Prostate gland (tissue), 2 donors: ENCODE measurements at regions not wholly inside any gene's neighbourhood (a gene's known extent, or its start where the extent isn't known, plus 50 kb on each side); places are given as distances from the start of the nearest gene placed in this dataset.

Experiments
- CTCF ChIP-seq, 4 experiments: fragments of 200-600 bp in 2 of 4; fragments of 450-650 bp in 2 of 4; sonication (generic) in 2 of 4; IDR thresholded peaks; 1 replicate in 3 of 4; 2 replicates in 1 of 4; pipeline ENCODE4 v1.5.1; 2016 to 2019; ENCODE audit warnings: antibody characterized with exemption in 4 of 4, mild to moderate bottlenecking in 2 of 4, moderate library complexity in 2 of 4
- POLR2A ChIP-seq: fragments of 450-650 bp; IDR thresholded peaks from one replicate; pipeline ENCODE4 v1.6.1; 2016; ENCODE audit warnings: antibody characterized with exemption, mild to moderate bottlenecking

GRCh38 chr21:33155005-33155404 lies 74.7 kb upstream of the IFNAR2 start:
- TF ChIP-seq CTCF (IDR thresholded peaks at IDR 0.05) (no peak), POLR2A (no peak)
